Mucosa of rectum (tissue), 2 donors: ENCODE measurements at regions not wholly inside any gene's neighbourhood (a gene's known extent, or its start where the extent isn't known, plus 50 kb on each side); places are given as distances from the start of the nearest gene placed in this dataset.

Experiments used
- H3K27ac ChIP-seq, 2 donors: one replicate each; pipeline ENCODE4 v1.7.0; 2013; ENCODE audit warnings: inconsistent platforms in 2 of 2, low read depth in 2 of 2, low read length in 2 of 2
- H3K27me3 ChIP-seq, 2 donors: one replicate each; pipeline ENCODE4 v1.7.0; 2013; ENCODE audit warnings: low read length in 2 of 2; ENCODE audit not compliant: control insufficient read depth in 2 of 2, insufficient read depth in 2 of 2
- H3K36me3 ChIP-seq, 2 donors: one replicate each; pipeline ENCODE4 v1.7.0; 2013; ENCODE audit warnings: low read length in 2 of 2; ENCODE audit not compliant: control insufficient read depth in 2 of 2, insufficient read depth in 2 of 2
- H3K4me1 ChIP-seq, 2 donors: one replicate each; pipeline ENCODE4 v1.7.0; 2013; ENCODE audit warnings: low read length in 2 of 2, mild to moderate bottlenecking in 1 of 2; ENCODE audit not compliant: control insufficient read depth in 2 of 2, insufficient read depth in 2 of 2
- H3K4me3 ChIP-seq, 2 donors: one replicate each; pipeline ENCODE4 v1.7.0; 2013; ENCODE audit warnings: low read length in 2 of 2
- H3K9ac ChIP-seq, 2 donors: one replicate each; pipeline ENCODE4 v1.7.0; 2013; ENCODE audit warnings: low read length in 2 of 2, low read depth in 1 of 2, mild to moderate bottlenecking in 1 of 2
- H3K9me3 ChIP-seq, 2 donors: one replicate each; pipeline ENCODE4 v1.7.0; 2013; ENCODE audit warnings: low read length in 2 of 2; ENCODE audit not compliant: control insufficient read depth in 2 of 2
- donor health status: healthy.
- donor health status: Normal muscosa, but diverticular disease.

GRCh38 chr1:188302746-188303145 is 1474.0 kb downstream of the PLA2G4A start:
- Histone ChIP-seq H3K4me1 (no peaks in the 10 kb centered on the region), H3K9ac (no peak overlapping the region), H3K27me3 (no peaks in the 10 kb centered on the region), H3K4me3 (no peak overlapping the region), H3K27ac (no peak overlapping the region), H3K9me3 (peaks cover 2 to 3% of the 10 kb centered on the region in 2 donors), H3K36me3 (no peaks in the 10 kb centered on the region)

- Histone ChIP-seq H3K4me1 (no peaks in the 10 kb centered on the region), H3K9ac (no peak overlapping the region), H3K27me3 (no peaks in the 10 kb centered on the region), H3K4me3 (no peak overlapping the region), H3K36me3 (no peaks in the 10 kb centered on the region), H3K27ac (no peak overlapping the region), H3K9me3 (no peaks in the 10 kb centered on the region)
Measured at GRCh38 chr1:188314557-188315137, 1485.9 kb downstream of the PLA2G4A start.

- Histone ChIP-seq H3K4me1 (no peaks in the 10 kb centered on the region), H3K4me3 (no peak overlapping the region), H3K9ac (no peak overlapping the region), H3K27me3 (no peaks in the 10 kb centered on the region), H3K27ac (no peak overlapping the region), H3K36me3 (no peaks in the 10 kb centered on the region), H3K9me3 (no peaks in the 10 kb centered on the region)
Measured at GRCh38 chr1:188317894-188318293, 1489.1 kb downstream of the PLA2G4A start.

GRCh38 chr1:188325211-188325610 is 1496.5 kb downstream of the PLA2G4A start:
- H3K9me3 ChIP-seq, result no peaks in the 10 kb centered on the region
- no peaks in the 10 kb centered on the region for H3K27me3 ChIP-seq
- no peaks in the 10 kb centered on the region for H3K36me3 ChIP-seq
- H3K9ac ChIP-seq, result no peak overlapping the region
- no peaks in the 10 kb centered on the region for H3K4me1 ChIP-seq
- H3K4me3 ChIP-seq, result no peak overlapping the region
- no peak overlapping the region for H3K27ac ChIP-seq

GRCh38 chr1:188343914-188344313 is 1515.2 kb downstream of the PLA2G4A start:
- H3K4me1 ChIP-seq, result no peaks in the 10 kb centered on the region

GRCh38 chr1:188350104-188350503 is 1521.4 kb downstream of the PLA2G4A start:
- no peak overlapping the region for H3K9ac ChIP-seq
- peaks cover 0 to under 1% of the 10 kb centered on the region in 2 donors for H3K9me3 ChIP-seq
- no peak overlapping the region for H3K27ac ChIP-seq
- H3K4me3 ChIP-seq, result no peak overlapping the region
- H3K36me3 ChIP-seq, result no peaks in the 10 kb centered on the region
- H3K4me1 ChIP-seq, result no peaks in the 10 kb centered on the region
- no peaks in the 10 kb centered on the region for H3K27me3 ChIP-seq

More at GRCh38 chr1:188343914-188344313, 1515.2 kb downstream of the PLA2G4A start:
- no peaks in the 10 kb centered on the region for H3K9me3 ChIP-seq
- H3K27me3 ChIP-seq, result no peaks in the 10 kb centered on the region
- H3K9ac ChIP-seq, result no peak overlapping the region
- H3K27ac ChIP-seq, result no peak overlapping the region
- no peak overlapping the region for H3K4me3 ChIP-seq
- H3K36me3 ChIP-seq, result no peaks in the 10 kb centered on the region

- Histone ChIP-seq H3K9ac (no peak overlapping the region), H3K36me3 (no peaks in the 10 kb centered on the region), H3K9me3 (peaks cover 0 to 2% of the 10 kb centered on the region in 2 donors), H3K27ac (no peak overlapping the region), H3K27me3 (no peaks in the 10 kb centered on the region), H3K4me1 (no peaks in the 10 kb centered on the region), H3K4me3 (no peak overlapping the region)
Measured at GRCh38 chr1:188355082-188355481, 1526.3 kb downstream of the PLA2G4A start.

GRCh38 chr1:188355847-188356246 is 1527.1 kb downstream of the PLA2G4A start:
- Histone ChIP-seq H3K27ac (no peak overlapping the region), H3K9me3 (peaks cover 0 to 2% of the 10 kb centered on the region in 2 donors), H3K4me1 (no peaks in the 10 kb centered on the region), H3K9ac (no peak overlapping the region), H3K36me3 (no peaks in the 10 kb centered on the region), H3K4me3 (no peak overlapping the region), H3K27me3 (no peaks in the 10 kb centered on the region)

- Histone ChIP-seq H3K9ac (no peak overlapping the region), H3K9me3 (peaks cover 0 to 2% of the 10 kb centered on the region in 2 donors), H3K4me1 (no peaks in the 10 kb centered on the region), H3K27me3 (no peaks in the 10 kb centered on the region), H3K27ac (no peak overlapping the region), H3K4me3 (no peak overlapping the region), H3K36me3 (no peaks in the 10 kb centered on the region)
Measured at GRCh38 chr1:188359315-188359714, 1530.6 kb downstream of the PLA2G4A start.

- H3K36me3 ChIP-seq, result no peaks in the 10 kb centered on the region
- H3K9me3 ChIP-seq, result no peaks in the 10 kb centered on the region
- no peaks in the 10 kb centered on the region for H3K27me3 ChIP-seq
- no peak overlapping the region for H3K4me3 ChIP-seq
- no peaks in the 10 kb centered on the region for H3K4me1 ChIP-seq
- no peak overlapping the region for H3K27ac ChIP-seq
- no peak overlapping the region for H3K9ac ChIP-seq
Measured at GRCh38 chr1:188363943-188364342, 1535.2 kb downstream of the PLA2G4A start.
